ENCODE measurements at regions not wholly inside any gene's neighbourhood (a gene's known extent, or its start where the extent isn't known, plus 50 kb on each side); places are given as distances from the start of the nearest gene placed in this dataset.
A peak's percentile ranks its signal among the peaks of the same experiment; 100 is the strongest.

GRCh38 chr1:157403203-157403602, 149.1 kb downstream of the FCRL5 start:
- no peak for TF ChIP-seq POLR2A (IDR thresholded peaks at IDR 0.05; ENCODE audit: extremely low read depth, insufficient read length)
- TF ChIP-seq MAX (IDR thresholded peaks at IDR 0.05; ENCODE audit: low read depth, low read length): no peak
- no peak for TF ChIP-seq CTCF (IDR thresholded peaks at IDR 0.05; ENCODE audit: low read depth, low read length)
- no peak for TF ChIP-seq MYC (IDR thresholded peaks at IDR 0.05; ENCODE audit: low read depth, low read length)
- peak overlapping the region; percentile 47 for H3K4me3 ChIP-seq (ENCODE audit: low read depth, low read length)
- DNase-seq (ENCODE audit: low read depth): peak; percentile 89

GRCh38 chr1:157400766-157401165, 151.5 kb downstream of the FCRL5 start:
- no peak for TF ChIP-seq MAX (IDR thresholded peaks at IDR 0.05; ENCODE audit: low read depth, low read length)
- no peak for TF ChIP-seq POLR2A (IDR thresholded peaks at IDR 0.05; ENCODE audit: extremely low read depth, insufficient read length)
- no peak for TF ChIP-seq CTCF (IDR thresholded peaks at IDR 0.05; ENCODE audit: low read depth, low read length)
- no peak for TF ChIP-seq MYC (IDR thresholded peaks at IDR 0.05; ENCODE audit: low read depth, low read length)
- DNase-seq (ENCODE audit: low read depth): no peak
- H3K4me3 ChIP-seq (ENCODE audit: low read depth, low read length): no peak overlapping the region

- TF ChIP-seq CTCF (IDR thresholded peaks at IDR 0.05; ENCODE audit: low read depth, low read length) (no peak), MYC (IDR thresholded peaks at IDR 0.05; ENCODE audit: low read depth, low read length) (no peak), POLR2A (IDR thresholded peaks at IDR 0.05; ENCODE audit: extremely low read depth, insufficient read length) (no peak), MAX (IDR thresholded peaks at IDR 0.05; ENCODE audit: low read depth, low read length) (no peak)
These were observed 152.3 kb downstream of the FCRL5 start for GRCh38 chr1:157399984-157400382.

GRCh38 chr1:157399343-157399983, 152.9 kb downstream of the FCRL5 start:
- no peak overlapping the region for H3K4me3 ChIP-seq (ENCODE audit: low read depth, low read length)
- TF ChIP-seq MYC (IDR thresholded peaks at IDR 0.05; ENCODE audit: low read depth, low read length): no peak
- TF ChIP-seq POLR2A (IDR thresholded peaks at IDR 0.05; ENCODE audit: extremely low read depth, insufficient read length): no peak
- TF ChIP-seq CTCF (IDR thresholded peaks at IDR 0.05; ENCODE audit: low read depth, low read length): no peak
- no peak for TF ChIP-seq MAX (IDR thresholded peaks at IDR 0.05; ENCODE audit: low read depth, low read length)
- no peak for DNase-seq (ENCODE audit: low read depth)

More at GRCh38 chr1:157399984-157400382, 152.3 kb downstream of the FCRL5 start:
- DNase-seq (ENCODE audit: low read depth): peak; percentile 65
- H3K4me3 ChIP-seq (ENCODE audit: low read depth, low read length): no peak overlapping the region

- H3K4me3 ChIP-seq (ENCODE audit: low read depth, low read length): no peak overlapping the region
- TF ChIP-seq CTCF (IDR thresholded peaks at IDR 0.05; ENCODE audit: low read depth, low read length): no peak
- no peak for TF ChIP-seq MYC (IDR thresholded peaks at IDR 0.05; ENCODE audit: low read depth, low read length)
- TF ChIP-seq POLR2A (IDR thresholded peaks at IDR 0.05; ENCODE audit: extremely low read depth, insufficient read length): no peak
- no peak for TF ChIP-seq MAX (IDR thresholded peaks at IDR 0.05; ENCODE audit: low read depth, low read length)
- DNase-seq (ENCODE audit: low read depth): no peak
These were observed 161.7 kb downstream of the FCRL5 start for GRCh38 chr1:157390651-157391050.

All from NB4 (cell line).